Mucosa of gallbladder (tissue), 1 donor: ENCODE measurements at regions not wholly inside any gene's neighbourhood (a gene's known extent, or its start where the extent isn't known, plus 50 kb on each side); places are given as distances from the start of the nearest gene placed in this dataset.

Experiments used
- DNase-seq: peaks from one replicate; pipeline ENCODE4 v3.0.0-alpha.2; 2020; ENCODE audit warnings: low spot score
- donor health status: DM: no; HTN: no; CAD: no.

GRCh38 chr11:82676483-82677094, 57.1 kb downstream of the FAM181B start:
- no peak for DNase-seq

- DNase-seq, result no peak
Measured at GRCh38 chr11:82675838-82676237, 57.8 kb downstream of the FAM181B start.

GRCh38 chr11:82673631-82674030, 60.0 kb downstream of the FAM181B start:
- DNase-seq, result no peak

DNA sequence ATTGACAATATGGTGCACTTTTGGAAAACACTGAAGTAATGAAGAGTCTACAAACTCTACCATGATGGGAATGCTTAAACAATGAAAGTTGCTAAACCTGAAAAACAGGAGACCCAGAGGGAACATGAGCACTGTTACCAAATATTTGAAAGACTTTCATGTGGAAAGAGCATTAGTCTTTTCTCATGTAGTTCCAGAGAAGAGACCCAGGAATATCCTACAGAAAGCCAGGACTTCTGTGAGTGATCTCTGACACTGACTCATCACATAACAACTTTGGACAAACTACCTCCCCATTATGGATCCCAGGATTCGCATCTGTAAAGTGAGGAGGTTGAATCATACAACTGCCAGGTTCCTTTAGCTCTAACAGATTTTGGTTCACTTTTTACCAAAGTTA, 62.2 kb downstream of the FAM181B start:
- no peak for DNase-seq

- DNase-seq, result no peak
Measured at GRCh38 chr11:82663535-82663934, 70.1 kb downstream of the FAM181B start.

DNA sequence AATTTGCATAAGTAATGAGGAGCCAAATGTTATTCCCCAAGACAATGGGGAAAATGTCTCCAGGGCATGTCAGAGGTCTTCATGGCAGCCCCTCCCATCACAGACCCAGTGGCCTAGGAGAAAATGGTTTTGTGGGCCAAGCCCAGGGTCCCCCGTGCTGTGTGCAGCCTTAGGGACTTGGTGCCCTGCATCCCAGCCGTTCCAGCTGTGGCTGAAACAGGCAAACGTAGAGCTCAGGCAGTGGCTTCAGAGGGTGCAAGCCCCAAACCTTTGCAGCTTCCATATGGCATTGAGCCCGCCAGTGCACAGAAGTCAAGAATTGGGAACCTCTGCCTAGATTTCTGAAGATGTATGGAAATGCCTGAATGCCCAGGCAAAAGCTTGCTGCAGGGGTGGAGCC, 79.9 kb downstream of the FAM181B start:
- no peak for DNase-seq

GRCh38 chr11:82639251-82639650, 94.4 kb downstream of the FAM181B start:
- no peak for DNase-seq

DNA sequence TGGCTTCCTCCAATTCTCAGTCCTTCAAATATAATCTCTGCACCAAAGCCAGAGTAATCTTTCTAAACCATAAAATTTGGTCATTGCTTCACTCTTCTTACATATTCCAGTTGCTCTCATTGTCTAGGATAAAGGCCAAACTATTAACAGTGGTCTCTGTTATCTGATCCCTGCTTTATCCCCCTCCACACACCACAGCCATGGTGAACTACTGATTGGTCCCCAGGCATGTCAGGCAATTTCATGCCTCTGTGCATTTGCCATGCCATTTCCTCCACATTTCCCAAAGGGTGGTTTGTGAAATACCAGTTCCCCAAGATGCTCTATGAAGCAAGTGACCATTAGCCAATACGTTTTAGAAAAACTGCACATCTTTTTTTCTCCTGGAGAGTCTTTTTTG, 97.0 kb downstream of the FAM181B start:
- DNase-seq, result no peak

DNA sequence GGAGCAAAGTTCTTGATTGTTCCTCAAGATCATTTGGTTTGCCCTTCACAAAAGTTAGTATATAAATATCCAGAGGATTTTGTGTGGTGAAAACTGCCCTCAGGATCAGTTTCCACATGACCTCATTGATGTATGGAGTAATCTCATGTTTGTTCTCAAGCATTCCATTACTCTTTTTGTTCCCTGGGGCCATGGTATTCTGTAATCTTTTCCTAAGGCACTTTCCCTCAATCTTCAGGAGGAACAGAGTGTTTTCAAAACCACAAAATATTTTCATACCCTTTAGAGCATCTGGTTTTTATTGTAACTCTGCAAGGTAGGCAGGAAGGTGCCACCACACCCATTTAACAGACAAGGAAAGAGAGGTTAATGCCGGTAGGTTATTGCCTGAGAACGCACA, 99.6 kb downstream of the FAM181B start:
- DNase-seq, result no peak

DNA sequence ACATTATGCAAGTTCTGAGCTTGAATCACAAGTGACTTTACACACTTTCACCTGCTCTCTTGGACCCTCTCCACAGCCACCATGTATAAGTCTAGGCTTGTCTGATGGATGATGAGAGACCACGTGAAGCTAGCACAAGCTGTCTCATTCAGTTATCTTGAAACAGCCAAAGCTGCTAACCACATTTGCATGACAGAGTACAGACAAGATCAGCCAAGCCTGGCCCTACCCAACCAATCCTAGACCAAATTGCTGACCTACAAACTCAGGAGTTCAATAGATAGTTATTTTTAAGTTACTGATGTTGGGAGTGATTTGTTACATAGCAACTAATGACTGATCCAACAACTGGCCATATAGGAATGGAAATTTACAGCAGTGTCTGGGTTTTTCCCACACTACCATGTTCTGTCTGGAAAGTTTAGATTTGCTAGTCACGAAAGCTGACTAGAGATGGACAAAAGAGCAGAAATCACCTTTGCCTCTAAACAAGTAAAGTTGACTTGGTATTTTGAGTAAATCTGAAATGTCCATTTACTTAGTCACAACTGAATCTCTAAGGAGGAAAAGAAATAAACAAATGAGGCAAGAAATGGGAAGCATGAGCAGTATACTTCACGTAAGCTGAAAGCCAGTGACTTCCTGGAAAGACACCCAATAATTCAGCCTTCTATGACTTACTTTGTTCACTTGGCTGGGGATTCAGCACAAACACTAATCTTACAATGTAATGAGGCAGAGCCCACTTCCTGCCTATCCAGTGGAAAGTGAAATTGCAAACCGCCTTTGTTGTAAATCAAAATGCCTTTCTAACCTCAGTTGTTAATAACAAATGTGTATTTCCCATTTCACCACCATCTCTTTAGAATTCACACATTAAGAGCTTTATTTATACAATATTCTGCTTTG, 101.7 kb downstream of the FAM181B start:
- no peak for DNase-seq

DNA sequence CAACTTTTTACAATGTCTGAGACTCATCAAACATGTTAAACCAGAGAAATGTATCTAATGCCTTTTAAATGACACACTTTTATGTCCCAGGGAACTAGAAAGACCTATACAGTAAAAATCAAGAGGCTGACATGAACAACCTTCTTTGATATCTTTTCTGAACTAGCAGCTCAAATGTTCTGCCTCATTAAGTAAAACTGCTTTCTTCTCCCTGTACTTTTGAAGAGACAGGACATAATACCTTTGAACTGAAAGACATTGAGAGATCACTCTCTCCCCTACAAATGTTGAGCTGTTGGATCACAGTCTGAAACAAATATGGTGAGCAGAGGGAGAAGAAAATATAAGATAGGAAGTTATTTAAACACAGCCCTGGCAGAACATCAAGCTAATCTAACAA, 123.0 kb downstream of the FAM181B start:
- no peak for DNase-seq

DNA sequence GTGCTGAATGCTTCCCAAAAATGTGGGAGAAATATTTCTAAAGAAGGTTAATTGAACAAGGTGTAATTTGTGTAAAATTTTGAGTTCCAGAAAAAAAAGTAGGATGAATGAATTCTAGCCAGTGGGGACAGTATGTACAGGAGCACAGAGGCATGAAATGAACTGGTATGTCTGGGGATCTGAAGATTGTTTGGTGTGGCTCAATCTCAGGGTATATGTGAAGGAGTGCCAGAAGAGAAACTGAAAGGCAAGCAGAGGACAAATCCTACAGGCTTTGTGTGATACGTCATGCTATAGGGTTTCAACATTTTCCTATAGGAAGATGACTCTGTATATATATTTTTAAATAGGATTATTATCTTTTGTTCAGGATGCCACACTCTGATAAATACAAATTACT, 126.9 kb downstream of the FAM181B start:
- no peak for DNase-seq

DNA sequence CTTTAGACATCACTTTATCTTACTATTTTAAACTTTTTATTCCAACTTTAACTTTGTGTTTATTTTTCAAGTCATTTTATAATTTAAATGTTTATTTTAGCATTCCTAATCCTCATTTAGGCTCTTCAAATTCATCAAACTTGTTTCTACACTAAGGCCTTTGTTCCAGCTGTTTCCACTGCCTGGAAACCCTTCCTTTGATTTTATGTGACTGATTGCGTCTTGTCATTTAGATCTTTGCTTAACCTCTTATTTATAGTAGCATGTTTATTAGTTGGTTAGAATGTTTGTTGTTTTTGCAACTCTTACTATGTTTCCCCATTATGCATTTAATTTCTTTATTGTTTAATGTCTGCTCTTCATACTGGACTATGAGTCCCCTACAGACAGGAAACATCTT, 132.0 kb downstream of the FAM181B start:
- DNase-seq, result no peak

- DNase-seq, result no peak
Measured at GRCh38 chr11:82599836-82600235, 133.8 kb downstream of the FAM181B start.

GRCh38 chr11:82586581-82586980, 147.1 kb downstream of the FAM181B start:
- DNase-seq, result no peak

DNA sequence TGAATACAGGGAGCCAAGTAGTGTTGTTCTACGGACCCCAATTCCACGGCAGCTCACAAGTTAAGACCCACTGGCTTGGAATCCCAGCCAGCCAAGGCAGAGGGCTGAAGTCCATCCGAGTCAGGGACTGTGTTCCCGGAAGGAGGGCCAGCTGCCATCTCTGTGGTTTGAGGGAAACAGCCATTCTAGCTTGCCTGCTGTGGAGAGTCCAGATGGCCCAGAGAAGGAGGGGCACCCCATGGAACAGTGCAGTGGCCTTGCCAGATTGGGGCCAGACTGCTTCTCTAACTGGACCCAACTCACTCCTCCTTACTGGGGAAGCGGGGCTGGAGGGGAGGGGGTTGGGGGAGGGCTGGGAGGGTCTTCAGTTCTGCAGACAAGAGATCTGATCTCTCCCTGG, 156.4 kb downstream of the FAM181B start:
- no peak for DNase-seq

- no peak for DNase-seq
Measured at GRCh38 chr11:82560836-82561235, 172.8 kb downstream of the FAM181B start.

DNA sequence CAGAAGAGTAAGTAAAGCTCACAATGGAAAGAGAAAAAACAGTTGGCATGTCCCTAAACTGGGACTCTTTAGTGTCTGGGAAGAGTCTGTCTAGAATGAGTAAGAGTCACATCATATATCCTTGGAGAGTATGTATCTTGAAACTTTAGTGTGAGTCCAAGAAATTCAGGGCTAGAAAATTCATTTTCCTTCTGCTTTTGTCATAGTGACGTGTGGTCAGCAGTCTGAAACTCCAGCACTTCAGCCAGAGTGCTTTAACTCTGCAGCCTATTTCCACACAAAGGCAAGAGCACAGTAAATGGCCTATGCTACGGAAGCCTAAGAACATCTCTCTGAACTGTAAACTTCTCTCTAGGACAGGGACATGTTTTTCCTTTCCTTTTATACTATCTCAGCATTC, 174.1 kb downstream of the FAM181B start:
- no peak for DNase-seq

DNA sequence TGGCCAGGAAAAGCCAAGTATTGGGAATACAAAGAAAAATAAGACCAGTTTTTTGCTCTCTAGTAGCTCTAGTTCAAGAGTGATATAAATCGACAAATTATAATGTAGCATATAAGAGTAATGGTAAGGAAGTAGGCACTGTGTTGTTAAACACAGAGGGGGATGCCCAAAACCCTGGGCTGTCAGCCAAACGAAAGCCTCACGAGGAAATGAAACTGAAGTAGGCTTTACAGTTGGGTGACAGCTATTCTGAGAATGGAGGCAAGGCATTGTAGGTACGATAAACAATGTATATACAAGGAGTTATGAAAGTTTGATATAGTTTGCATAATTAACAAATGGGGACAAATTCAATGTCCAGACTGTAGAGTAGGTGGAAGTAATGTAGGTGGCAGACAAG, 176.4 kb downstream of the FAM181B start:
- DNase-seq, result no peak

GRCh38 chr11:82556210-82556609, 177.5 kb downstream of the FAM181B start:
- DNase-seq, result no peak

- no peak for DNase-seq
Measured at GRCh38 chr11:82546661-82547557, 186.8 kb downstream of the FAM181B start.

DNA sequence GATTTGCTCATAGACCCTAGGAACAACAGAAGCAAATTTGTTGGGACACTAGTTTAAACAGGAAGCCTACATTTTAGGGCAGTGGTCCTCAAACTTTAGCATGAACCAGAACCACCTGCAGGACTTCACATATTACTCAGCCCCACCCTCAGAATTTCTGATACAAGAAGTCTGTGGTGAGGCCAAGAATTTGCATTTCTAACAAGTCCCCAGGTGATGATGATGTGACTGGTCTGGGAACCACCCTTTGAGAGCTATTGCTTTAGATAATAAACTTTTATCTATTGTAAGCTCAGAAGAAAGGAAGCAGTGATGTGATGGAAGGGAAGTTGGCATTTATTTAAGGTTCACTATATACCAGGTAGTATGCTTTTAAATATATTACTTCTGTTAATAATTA, 194.0 kb downstream of the FAM181B start:
- DNase-seq, result no peak
